HCT116 (cell line): ENCODE measurements at regions not wholly inside any gene's neighbourhood (a gene's known extent, or its start where the extent isn't known, plus 50 kb on each side); places are given as distances from the start of the nearest gene placed in this dataset.

Experiments used
- CEBPB ChIP-seq: IDR thresholded peaks from 2 replicates; pipeline ENCODE4 v1.6.1; 2012; ENCODE audit warnings: low read depth
- EGR1 ChIP-seq: IDR thresholded peaks from 2 replicates; pipeline ENCODE4 v1.6.1; 2012; ENCODE audit warnings: low read depth
- EZH2 ChIP-seq: fragments of 200-600 bp; sonication (generic); IDR thresholded peaks from 2 replicates; pipeline ENCODE4 v1.6.1; 2017; ENCODE audit warnings: antibody characterized with exemption, mixed run types
- EZH2phosphoT487 ChIP-seq: fragments of 200-600 bp; IDR thresholded peaks from 2 replicates; pipeline ENCODE4 v1.6.1; 2018; ENCODE audit warnings: antibody characterized with exemption, borderline replicate concordance
- JUND ChIP-seq: IDR thresholded peaks from 2 replicates; pipeline ENCODE4 v1.6.1; 2012
- MAX ChIP-seq: IDR thresholded peaks from 2 replicates; pipeline ENCODE4 v1.6.1; 2012
- POLR2A ChIP-seq: IDR thresholded peaks from 2 replicates; pipeline ENCODE4 v1.7.0; 2011; ENCODE audit warnings: borderline replicate concordance; ENCODE audit not compliant: insufficient read depth, insufficient read length; ENCODE audit errors: extremely low read depth
- POLR2AphosphoS5 ChIP-seq: IDR thresholded peaks from 2 replicates; pipeline ENCODE4 v1.6.1; 2011; ENCODE audit warnings: mild to moderate bottlenecking, low read depth, low read length, moderate library complexity
- RAD21 ChIP-seq: IDR thresholded peaks from 2 replicates; pipeline ENCODE4 v1.6.1; 2012; ENCODE audit warnings: low read depth, mild to moderate bottlenecking
- SIN3A ChIP-seq: IDR thresholded peaks from 2 replicates; pipeline ENCODE4 v1.6.1; 2012; ENCODE audit warnings: low read depth
- YY1 ChIP-seq: IDR thresholded peaks from 2 replicates; pipeline ENCODE4 v1.6.1; 2011; ENCODE audit warnings: low read length, low read depth, moderate library complexity, mild to moderate bottlenecking; ENCODE audit not compliant: insufficient replicate concordance; ENCODE audit errors: extremely low read depth
- TF ChIP-seq, protein P1 (sequence below), 3 experiments: fragments of 200-600 bp in 1 of 3; sonication (generic) in 1 of 3; IDR thresholded peaks in 2 of 3; conservative IDR thresholded peaks in 1 of 3; 2 replicates each; pipeline ENCODE4 v1.5.1; 2012 to 2017; ENCODE audit warnings: low read depth in 2 of 3, low read length in 2 of 3, antibody characterized with exemption in 1 of 3, borderline replicate concordance in 1 of 3, control low read depth in 1 of 3, mild to moderate bottlenecking in 1 of 3, mixed read lengths in 1 of 3, mixed run types in 1 of 3, moderate library complexity in 1 of 3; ENCODE audit not compliant: insufficient read depth in 1 of 3
- TF ChIP-seq, protein P2 (sequence below): IDR thresholded peaks from 2 replicates; pipeline ENCODE4 v1.6.1; 2012; ENCODE audit warnings: low read depth

DNA sequence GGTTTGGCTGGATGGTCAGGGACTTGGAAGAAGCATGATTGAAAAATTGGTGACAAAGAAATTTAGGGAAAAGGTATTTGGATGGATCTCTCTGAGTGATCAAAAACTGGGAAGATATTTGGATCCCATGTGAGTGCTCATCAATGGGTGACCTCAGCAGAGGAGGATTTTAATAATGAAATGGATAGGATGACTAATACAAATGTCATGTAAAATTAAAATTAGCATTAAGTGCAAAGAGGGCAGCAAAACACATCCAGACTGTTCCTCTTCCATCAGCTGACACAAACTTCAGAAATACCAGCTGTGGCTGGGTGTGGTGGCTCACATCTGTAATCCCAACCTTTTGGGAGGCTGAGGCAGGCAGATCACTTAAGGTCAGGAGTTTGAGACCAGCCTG, 151.7 kb downstream of the THBS2 start:
- TF ChIP-seq, protein P1, sequence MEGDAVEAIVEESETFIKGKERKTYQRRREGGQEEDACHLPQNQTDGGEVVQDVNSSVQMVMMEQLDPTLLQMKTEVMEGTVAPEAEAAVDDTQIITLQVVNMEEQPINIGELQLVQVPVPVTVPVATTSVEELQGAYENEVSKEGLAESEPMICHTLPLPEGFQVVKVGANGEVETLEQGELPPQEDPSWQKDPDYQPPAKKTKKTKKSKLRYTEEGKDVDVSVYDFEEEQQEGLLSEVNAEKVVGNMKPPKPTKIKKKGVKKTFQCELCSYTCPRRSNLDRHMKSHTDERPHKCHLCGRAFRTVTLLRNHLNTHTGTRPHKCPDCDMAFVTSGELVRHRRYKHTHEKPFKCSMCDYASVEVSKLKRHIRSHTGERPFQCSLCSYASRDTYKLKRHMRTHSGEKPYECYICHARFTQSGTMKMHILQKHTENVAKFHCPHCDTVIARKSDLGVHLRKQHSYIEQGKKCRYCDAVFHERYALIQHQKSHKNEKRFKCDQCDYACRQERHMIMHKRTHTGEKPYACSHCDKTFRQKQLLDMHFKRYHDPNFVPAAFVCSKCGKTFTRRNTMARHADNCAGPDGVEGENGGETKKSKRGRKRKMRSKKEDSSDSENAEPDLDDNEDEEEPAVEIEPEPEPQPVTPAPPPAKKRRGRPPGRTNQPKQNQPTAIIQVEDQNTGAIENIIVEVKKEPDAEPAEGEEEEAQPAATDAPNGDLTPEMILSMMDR (IDR thresholded peaks at IDR 0.05 in 2 of 3, conservative IDR thresholded peaks at IDR 0.05 in 1 of 3; ENCODE audit: borderline replicate concordance in 1 of 3, insufficient read depth in 1 of 3, low read depth in 2 of 3, low read length in 2 of 3), result no peak
- no peak for TF ChIP-seq EZH2
- no peak for TF ChIP-seq CEBPB
- no peak for TF ChIP-seq RAD21
- TF ChIP-seq SIN3A, result no peak
- TF ChIP-seq POLR2A, result no peak
- no peak for TF ChIP-seq EGR1
- TF ChIP-seq, protein P2, sequence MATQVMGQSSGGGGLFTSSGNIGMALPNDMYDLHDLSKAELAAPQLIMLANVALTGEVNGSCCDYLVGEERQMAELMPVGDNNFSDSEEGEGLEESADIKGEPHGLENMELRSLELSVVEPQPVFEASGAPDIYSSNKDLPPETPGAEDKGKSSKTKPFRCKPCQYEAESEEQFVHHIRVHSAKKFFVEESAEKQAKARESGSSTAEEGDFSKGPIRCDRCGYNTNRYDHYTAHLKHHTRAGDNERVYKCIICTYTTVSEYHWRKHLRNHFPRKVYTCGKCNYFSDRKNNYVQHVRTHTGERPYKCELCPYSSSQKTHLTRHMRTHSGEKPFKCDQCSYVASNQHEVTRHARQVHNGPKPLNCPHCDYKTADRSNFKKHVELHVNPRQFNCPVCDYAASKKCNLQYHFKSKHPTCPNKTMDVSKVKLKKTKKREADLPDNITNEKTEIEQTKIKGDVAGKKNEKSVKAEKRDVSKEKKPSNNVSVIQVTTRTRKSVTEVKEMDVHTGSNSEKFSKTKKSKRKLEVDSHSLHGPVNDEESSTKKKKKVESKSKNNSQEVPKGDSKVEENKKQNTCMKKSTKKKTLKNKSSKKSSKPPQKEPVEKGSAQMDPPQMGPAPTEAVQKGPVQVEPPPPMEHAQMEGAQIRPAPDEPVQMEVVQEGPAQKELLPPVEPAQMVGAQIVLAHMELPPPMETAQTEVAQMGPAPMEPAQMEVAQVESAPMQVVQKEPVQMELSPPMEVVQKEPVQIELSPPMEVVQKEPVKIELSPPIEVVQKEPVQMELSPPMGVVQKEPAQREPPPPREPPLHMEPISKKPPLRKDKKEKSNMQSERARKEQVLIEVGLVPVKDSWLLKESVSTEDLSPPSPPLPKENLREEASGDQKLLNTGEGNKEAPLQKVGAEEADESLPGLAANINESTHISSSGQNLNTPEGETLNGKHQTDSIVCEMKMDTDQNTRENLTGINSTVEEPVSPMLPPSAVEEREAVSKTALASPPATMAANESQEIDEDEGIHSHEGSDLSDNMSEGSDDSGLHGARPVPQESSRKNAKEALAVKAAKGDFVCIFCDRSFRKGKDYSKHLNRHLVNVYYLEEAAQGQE, result no peak
- TF ChIP-seq EZH2phosphoT487, result no peak
- TF ChIP-seq MAX, result no peak
- no peak for TF ChIP-seq YY1
- no peak for TF ChIP-seq POLR2AphosphoS5
- no peak for TF ChIP-seq JUND
